Testis (tissue), 2 donors: ENCODE measurements at regions not wholly inside any gene's neighbourhood (a gene's known extent, or its start where the extent isn't known, plus 50 kb on each side); places are given as distances from the start of the nearest gene placed in this dataset.

Experiments
- POLR2A ChIP-seq: fragments of 450-650 bp; IDR thresholded peaks from one replicate; pipeline ENCODE4 v1.6.1; 2017; ENCODE audit warnings: antibody characterized with exemption, mild to moderate bottlenecking, moderate library complexity
- TF ChIP-seq, protein P1 (sequence below), 3 experiments: fragments of 450-650 bp in 2 of 3; fragments of 200-600 bp in 1 of 3; sonication (generic) in 1 of 3; IDR thresholded peaks; one replicate each; pipeline ENCODE4 v1.5.1; 2016 to 2019; ENCODE audit warnings: antibody characterized with exemption in 3 of 3, mild to moderate bottlenecking in 2 of 3, moderate library complexity in 1 of 3

DNA sequence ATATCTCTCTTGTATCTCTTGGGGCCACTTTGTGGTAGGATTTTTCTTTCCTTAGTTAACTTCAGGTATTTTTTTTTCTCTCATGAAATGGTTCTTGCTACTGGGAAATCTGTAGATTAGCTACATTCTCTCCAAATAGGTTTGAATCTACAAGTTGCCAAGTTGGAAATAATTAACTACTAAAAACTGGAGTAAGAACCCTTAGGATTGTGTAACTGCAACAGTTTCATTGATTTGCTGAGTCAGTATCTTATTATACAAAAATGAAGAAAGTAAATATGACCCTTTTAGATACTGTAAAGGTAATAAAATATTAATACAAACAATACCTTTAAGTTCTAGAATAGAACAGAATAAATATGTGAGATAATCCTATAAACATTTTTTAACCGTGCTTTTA lies 327.9 kb downstream of the CXXC4 start:
- TF ChIP-seq, protein P1, sequence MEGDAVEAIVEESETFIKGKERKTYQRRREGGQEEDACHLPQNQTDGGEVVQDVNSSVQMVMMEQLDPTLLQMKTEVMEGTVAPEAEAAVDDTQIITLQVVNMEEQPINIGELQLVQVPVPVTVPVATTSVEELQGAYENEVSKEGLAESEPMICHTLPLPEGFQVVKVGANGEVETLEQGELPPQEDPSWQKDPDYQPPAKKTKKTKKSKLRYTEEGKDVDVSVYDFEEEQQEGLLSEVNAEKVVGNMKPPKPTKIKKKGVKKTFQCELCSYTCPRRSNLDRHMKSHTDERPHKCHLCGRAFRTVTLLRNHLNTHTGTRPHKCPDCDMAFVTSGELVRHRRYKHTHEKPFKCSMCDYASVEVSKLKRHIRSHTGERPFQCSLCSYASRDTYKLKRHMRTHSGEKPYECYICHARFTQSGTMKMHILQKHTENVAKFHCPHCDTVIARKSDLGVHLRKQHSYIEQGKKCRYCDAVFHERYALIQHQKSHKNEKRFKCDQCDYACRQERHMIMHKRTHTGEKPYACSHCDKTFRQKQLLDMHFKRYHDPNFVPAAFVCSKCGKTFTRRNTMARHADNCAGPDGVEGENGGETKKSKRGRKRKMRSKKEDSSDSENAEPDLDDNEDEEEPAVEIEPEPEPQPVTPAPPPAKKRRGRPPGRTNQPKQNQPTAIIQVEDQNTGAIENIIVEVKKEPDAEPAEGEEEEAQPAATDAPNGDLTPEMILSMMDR (IDR thresholded peaks at IDR 0.05) = no peak
- no peak for TF ChIP-seq POLR2A
